ENCODE measurements at regions not wholly inside any gene's neighbourhood (a gene's known extent, or its start where the extent isn't known, plus 50 kb on each side); places are given as distances from the start of the nearest gene placed in this dataset.

DNA sequence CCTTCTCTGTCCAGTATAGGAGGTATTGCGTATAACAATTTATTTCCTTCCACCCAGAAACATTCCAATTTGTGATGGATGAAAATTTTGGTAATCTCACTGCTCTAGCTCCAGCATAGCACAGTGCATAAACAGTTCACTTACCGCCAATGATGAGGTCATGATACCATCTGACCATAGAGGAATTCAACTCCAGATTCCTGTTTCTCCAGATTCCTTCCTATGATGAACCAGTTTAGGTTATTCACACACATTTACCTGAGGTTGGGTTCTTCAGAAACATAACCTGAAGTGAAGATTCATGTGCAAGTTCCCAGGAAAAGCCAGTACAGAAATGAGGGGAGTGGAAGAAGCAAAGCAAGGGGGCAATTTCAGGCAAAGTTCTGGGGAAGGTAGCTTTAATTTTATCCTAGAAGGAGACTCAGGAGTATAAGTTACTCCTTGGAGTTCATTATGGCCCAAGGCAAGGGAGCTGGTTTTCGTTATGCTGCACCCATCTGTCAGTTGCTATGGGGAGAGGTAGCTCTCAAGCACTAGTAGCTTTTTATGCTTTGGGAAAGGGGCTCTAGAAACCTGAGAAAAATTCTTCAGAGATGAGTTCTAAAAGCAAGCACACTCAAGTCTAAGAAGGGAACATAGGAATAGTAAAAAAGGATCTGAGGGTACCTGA is 121.6 kb downstream of the CASP12 start:
- TF ChIP-seq ZNF143 (CRISPR knock-in tag; IDR thresholded peaks at IDR 0.05) (no peak), EP300 (IDR thresholded peaks at IDR 0.05; ENCODE audit: low read depth in 2 of 2, low read length in 2 of 2) (no peak), EP300 (CRISPR knock-in tag; IDR thresholded peaks at IDR 0.05; ENCODE audit: borderline replicate concordance) (no peak), TCF7L2 (IDR thresholded peaks at IDR 0.05; ENCODE audit: low read depth, low read length) (no peak), BHLHE40 (IDR thresholded peaks at IDR 0.05; ENCODE audit: low read length) (no peak), ZNF224 (CRISPR knock-in tag; IDR thresholded peaks at IDR 0.05) (no peak), JARID2 (CRISPR knock-in tag; IDR thresholded peaks at IDR 0.05; ENCODE audit: insufficient replicate concordance) (no peak), NFYB (CRISPR knock-in tag; IDR thresholded peaks at IDR 0.05) (no peak), ELF1 (CRISPR knock-in tag; IDR thresholded peaks at IDR 0.05) (no peak), JUNB (CRISPR knock-in tag; IDR thresholded peaks at IDR 0.05; ENCODE audit: borderline replicate concordance) (no peak)
- TF ChIP-seq, protein P1, sequence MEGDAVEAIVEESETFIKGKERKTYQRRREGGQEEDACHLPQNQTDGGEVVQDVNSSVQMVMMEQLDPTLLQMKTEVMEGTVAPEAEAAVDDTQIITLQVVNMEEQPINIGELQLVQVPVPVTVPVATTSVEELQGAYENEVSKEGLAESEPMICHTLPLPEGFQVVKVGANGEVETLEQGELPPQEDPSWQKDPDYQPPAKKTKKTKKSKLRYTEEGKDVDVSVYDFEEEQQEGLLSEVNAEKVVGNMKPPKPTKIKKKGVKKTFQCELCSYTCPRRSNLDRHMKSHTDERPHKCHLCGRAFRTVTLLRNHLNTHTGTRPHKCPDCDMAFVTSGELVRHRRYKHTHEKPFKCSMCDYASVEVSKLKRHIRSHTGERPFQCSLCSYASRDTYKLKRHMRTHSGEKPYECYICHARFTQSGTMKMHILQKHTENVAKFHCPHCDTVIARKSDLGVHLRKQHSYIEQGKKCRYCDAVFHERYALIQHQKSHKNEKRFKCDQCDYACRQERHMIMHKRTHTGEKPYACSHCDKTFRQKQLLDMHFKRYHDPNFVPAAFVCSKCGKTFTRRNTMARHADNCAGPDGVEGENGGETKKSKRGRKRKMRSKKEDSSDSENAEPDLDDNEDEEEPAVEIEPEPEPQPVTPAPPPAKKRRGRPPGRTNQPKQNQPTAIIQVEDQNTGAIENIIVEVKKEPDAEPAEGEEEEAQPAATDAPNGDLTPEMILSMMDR (CRISPR knock-in tag; IDR thresholded peaks at IDR 0.05): no peak
- TF ChIP-seq, protein P2, sequence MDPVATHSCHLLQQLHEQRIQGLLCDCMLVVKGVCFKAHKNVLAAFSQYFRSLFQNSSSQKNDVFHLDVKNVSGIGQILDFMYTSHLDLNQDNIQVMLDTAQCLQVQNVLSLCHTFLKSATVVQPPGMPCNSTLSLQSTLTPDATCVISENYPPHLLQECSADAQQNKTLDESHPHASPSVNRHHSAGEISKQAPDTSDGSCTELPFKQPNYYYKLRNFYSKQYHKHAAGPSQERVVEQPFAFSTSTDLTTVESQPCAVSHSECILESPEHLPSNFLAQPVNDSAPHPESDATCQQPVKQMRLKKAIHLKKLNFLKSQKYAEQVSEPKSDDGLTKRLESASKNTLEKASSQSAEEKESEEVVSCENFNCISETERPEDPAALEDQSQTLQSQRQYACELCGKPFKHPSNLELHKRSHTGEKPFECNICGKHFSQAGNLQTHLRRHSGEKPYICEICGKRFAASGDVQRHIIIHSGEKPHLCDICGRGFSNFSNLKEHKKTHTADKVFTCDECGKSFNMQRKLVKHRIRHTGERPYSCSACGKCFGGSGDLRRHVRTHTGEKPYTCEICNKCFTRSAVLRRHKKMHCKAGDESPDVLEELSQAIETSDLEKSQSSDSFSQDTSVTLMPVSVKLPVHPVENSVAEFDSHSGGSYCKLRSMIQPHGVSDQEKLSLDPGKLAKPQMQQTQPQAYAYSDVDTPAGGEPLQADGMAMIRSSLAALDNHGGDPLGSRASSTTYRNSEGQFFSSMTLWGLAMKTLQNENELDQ (CRISPR knock-in tag; IDR thresholded peaks at IDR 0.05; ENCODE audit: borderline replicate concordance): no peak
- TF ChIP-seq, protein P3, sequence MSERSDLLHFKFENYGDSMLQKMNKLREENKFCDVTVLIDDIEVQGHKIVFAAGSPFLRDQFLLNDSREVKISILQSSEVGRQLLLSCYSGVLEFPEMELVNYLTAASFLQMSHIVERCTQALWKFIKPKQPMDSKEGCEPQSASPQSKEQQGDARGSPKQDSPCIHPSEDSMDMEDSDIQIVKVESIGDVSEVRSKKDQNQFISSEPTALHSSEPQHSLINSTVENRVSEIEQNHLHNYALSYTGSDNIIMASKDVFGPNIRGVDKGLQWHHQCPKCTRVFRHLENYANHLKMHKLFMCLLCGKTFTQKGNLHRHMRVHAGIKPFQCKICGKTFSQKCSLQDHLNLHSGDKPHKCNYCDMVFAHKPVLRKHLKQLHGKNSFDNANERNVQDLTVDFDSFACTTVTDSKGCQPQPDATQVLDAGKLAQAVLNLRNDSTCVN (CRISPR knock-in tag; IDR thresholded peaks at IDR 0.05; ENCODE audit: borderline replicate concordance): no peak
- TF ChIP-seq, protein P4, sequence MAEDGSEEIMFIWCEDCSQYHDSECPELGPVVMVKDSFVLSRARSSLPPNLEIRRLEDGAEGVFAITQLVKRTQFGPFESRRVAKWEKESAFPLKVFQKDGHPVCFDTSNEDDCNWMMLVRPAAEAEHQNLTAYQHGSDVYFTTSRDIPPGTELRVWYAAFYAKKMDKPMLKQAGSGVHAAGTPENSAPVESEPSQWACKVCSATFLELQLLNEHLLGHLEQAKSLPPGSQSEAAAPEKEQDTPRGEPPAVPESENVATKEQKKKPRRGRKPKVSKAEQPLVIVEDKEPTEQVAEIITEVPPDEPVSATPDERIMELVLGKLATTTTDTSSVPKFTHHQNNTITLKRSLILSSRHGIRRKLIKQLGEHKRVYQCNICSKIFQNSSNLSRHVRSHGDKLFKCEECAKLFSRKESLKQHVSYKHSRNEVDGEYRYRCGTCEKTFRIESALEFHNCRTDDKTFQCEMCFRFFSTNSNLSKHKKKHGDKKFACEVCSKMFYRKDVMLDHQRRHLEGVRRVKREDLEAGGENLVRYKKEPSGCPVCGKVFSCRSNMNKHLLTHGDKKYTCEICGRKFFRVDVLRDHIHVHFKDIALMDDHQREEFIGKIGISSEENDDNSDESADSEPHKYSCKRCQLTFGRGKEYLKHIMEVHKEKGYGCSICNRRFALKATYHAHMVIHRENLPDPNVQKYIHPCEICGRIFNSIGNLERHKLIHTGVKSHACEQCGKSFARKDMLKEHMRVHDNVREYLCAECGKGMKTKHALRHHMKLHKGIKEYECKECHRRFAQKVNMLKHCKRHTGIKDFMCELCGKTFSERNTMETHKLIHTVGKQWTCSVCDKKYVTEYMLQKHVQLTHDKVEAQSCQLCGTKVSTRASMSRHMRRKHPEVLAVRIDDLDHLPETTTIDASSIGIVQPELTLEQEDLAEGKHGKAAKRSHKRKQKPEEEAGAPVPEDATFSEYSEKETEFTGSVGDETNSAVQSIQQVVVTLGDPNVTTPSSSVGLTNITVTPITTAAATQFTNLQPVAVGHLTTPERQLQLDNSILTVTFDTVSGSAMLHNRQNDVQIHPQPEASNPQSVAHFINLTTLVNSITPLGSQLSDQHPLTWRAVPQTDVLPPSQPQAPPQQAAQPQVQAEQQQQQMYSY (CRISPR knock-in tag; IDR thresholded peaks at IDR 0.05): no peak
